GM19438 (cell line): ENCODE measurements at regions not wholly inside any gene's neighbourhood (a gene's known extent, or its start where the extent isn't known, plus 50 kb on each side); places are given as distances from the start of the nearest gene placed in this dataset.

ENCODE experiments used
- ATAC-seq: cut with Tn5 transposase; IDR thresholded peaks from one replicate; pipeline ENCODE4 v1.9.1; 2021; ENCODE audit warnings: low read depth; ENCODE audit not compliant: unreplicated experiment

DNA sequence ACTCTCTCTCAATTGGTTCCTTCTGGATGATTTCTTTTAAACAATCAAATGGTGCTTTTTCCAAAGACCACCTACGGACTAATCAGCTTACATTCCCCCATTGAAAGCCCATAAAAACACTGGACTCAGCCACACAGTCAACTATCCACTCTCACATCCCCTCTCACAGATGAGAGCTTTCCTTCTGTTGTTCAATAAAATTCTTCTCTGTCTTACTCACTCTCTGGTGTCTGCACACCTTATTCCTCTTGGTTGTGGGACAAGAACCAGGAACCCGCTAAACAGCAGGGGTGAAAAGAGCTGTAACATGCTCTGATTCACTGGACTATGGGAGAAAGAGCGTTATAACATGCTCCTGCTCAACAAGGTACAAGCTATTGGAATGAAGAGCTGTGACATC is 2896.2 kb downstream of the PCDH9 start:
- no peak for ATAC-seq

DNA sequence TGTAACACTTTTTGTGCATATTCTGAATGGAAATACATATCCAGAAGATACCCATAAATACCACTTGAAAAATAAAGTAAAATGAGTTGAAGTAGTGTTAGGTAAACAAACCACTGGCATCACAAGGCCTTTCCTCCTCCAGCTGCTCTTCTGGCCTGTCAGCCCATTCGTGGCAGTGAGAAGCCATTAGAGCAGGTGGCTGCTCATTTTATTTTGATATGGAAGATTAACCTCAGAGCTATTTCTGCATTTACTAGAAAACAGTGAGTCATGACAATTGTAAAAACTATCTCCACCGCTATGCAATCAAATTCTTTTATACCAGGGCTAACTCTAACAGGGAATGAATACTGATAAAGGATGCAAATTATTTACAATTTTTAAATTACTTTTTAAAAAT is 2898.1 kb downstream of the PCDH9 start:
- ATAC-seq, result no peak

DNA sequence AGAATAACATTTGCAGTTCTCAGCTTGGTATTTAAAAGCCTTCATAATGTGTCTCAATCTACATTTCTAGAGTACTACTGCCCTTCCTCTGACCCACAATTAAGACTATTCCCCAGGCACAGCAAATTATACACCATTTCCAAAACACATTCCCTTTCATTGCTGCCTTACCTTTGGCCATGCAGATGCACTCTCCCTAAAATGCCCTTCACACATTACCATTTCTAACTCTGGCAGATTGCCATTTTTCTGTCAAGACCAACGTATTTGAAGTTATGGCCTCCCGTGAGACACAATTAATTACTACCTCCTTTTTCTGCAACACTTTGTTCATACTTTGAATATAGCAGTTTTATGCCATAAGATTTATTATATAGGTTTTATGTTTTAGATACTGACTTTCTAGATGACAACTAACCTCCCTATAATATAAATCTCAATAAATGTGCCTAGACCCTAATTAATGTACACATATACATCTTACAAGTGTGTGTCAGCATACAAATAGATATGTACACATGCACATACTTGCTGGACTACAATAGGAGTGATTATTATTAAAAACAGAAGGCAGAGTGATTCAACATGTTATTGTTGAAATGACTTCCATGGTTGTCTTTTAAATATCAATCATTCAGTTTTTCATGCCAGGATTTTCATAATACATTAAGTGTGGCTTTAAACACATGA is 2902.5 kb downstream of the PCDH9 start:
- ATAC-seq, result no peak

DNA sequence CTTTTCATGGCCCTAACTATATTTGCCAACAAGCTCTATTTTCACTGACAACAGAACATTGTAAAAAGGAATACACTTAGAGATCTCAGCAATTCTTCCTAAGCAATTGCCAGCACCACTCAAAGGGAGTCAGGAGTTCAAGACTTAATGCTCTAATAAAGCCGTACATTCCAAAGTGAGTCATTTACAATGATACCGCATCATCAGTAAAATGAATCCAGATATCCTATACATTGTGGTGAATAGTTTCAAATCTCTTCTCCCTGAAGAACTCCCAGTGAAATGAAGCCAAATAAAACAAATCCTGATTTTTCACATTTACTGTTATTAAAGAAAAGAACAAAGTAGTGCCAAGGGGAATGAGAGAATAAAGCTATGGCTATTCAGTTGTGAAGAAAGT is 2898.7 kb upstream of the PCDH20 start:
- ATAC-seq, result no peak

DNA sequence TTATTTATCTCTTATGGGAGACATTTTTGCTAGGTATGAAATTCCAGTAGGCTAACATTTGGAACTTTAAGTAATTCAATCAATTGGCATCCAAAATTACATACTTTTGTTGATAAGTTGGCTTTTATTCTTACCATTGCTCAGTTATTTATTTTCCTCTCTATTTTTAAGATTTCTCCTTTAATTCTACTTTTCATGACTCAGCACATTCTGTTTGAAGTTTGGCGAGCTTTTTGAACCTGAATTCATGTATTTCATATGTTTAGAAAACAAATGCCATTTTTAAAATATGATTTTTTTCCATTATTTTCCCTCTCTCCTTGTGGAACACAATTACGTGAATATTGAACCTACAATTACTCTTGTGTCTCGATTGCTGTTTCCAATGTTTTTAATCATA is 2896.3 kb upstream of the PCDH20 start:
- ATAC-seq, result no peak

DNA sequence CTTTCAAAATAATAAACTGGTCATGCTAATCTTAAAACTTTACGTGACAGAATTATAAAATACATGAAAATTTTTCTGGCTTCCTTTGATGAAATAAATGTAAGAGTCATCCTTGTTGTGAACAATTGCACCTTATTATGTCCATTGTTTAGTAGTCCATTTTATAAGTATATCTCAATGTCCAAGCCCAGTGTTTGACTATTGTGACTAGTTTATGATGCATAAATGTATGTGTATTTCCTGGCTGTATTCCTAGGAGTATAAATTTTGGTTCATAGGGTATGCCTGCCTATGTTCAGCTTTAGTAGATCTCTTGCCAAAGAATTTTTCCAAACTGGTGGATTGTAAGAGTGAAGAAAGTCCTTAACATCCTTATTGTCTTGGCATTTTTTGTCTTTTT is 2895.5 kb upstream of the PCDH20 start:
- ATAC-seq, result no peak

DNA sequence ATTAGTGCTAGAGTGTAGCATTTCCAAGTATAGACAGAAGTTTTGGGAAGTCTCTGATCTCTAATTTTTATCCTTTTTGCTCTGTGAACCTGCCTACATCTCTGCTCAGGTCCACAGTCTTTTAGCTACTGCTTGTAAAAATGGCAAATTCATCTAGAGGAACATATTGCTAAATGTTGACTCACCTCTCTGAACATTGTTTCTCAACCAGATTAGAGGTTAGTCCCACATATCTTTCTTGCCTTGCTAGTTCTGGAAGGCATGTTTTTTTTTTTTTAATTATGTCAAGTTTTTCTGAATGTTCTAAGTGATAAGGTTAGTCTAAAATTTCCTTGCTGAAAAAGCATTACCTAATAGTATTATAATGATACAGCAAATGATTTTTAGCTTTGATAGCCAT is 2889.6 kb upstream of the PCDH20 start:
- no peak for ATAC-seq

DNA sequence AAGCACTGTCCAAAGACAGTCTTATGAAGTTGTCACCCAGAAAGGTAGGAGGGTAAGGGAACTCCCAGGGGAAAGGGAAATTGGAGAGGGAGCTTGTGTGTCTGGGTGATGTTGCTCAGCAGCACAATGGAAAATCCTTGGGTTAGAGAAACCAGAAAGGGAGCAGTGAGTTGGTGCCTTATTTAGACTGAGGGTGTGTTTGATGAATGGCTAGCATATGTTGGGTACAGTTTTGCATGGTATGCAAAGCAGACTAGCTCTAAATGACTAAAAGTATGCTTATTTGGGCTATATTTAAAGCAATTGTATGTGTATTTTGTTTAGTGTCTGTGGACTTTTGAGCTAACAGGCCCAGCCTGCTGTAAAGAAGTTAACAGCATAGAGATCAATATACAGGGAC is 2884.6 kb upstream of the PCDH20 start:
- no peak for ATAC-seq

DNA sequence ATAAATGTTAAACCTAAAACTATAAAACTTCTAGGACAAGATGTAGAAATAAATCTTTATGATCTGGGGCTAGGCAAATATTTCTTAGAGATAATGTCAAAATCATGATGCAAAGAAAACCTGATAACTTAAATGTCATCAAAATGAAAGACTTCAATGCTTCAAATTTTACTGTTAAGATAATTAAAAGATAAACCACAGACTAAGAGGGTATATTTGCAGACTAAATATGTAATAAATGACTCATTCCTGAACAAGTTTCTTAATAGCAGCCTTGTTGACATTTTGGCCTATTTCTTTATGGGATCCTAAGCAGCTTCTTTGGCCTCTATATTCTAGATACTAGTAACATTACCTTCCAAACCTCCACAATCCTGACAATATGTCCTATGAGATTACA is 2878.3 kb upstream of the PCDH20 start:
- ATAC-seq, result no peak

DNA sequence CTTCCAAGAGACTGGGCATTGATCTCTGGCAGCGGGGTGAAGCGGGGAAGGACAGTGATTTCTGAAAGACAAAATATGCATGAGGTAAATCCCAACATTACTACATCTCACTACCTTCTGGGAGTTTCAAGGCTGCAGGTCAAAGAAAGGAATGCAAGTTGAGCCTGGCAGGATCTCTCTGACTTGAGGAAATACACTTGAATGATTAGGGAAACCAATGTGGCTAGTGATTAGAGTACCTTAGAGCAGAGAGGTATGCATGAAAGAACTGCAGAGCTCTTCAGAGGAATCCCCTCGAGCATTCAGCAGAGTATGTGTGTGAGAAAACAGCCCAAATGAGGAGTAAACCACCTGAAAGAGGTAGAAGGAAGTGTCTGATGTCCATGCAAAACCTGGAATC is 2874.1 kb upstream of the PCDH20 start:
- ATAC-seq, result no peak

DNA sequence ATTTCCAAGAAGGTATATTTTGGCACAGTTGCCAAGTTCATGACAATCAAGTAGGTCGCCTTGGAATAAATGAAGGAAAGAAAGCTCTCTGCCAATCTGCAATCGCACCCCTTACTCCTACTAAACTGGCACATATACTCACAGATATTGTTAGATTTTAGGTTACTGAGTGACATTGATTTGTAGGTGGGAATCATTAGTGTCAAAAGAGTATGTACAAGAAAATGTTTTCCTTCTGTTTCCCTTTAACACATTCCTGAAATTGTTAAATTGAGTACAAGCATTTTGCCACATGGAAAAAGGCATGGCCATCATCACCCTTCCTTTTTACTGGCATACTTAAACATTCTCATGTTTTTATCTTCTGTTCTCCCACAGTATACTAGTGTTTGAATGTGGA is 2868.3 kb upstream of the PCDH20 start:
- ATAC-seq, result no peak

DNA sequence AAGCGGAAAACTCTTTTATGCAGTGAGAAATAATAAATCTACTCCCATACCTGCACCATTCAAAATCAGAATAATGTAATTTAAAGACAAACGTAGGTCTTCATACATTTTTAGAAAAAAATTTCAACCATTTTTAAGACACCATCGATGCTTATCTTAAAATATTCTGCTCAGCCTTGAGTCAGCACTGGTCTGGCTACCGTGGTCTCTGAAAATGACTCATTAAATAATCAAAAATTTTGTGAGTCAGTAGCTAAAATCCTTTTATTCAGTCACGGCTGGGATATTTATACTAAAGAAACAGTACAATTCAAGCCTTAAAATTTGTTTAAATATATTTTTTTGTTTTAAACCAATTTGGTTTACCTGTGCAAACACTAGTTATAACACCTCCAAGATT is 2862.8 kb upstream of the PCDH20 start:
- ATAC-seq, result no peak

DNA sequence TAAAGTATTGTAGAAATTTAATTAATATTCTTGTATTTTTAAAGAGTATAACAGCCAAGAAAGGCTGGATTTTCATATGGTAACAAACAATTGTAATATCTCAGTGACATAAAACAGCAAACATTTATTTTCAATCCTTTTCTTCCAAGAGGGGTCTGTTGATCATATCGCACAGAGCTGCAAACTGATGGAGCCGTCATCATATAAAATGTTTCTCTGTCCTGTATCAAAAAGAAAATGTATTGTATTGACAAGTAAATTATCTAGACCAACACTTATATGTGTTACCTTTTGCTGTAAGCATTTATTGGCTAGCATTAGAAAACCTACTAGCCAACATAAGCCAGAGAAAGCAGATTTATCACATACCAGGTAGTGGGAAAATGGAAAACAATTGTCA is 2861.4 kb upstream of the PCDH20 start:
- ATAC-seq, result no peak

DNA sequence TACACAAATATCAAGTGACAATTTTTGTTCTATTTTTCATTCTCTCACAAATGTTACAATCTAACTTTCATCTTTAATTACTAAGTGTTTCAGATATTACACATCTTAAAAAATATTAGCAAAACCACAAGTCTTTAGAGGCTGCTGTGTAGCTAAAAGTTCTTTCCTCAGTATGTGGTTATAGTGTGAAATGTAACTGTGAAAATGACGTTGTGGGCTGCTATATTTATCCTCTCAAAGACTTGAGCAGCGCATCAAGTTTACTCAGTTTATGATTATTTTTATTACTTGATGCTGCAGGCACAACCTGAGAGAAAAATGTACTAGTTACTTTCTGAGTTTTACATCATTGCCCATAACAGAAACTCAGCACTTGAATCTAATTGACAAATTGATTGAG is 2860.6 kb upstream of the PCDH20 start:
- no peak for ATAC-seq

DNA sequence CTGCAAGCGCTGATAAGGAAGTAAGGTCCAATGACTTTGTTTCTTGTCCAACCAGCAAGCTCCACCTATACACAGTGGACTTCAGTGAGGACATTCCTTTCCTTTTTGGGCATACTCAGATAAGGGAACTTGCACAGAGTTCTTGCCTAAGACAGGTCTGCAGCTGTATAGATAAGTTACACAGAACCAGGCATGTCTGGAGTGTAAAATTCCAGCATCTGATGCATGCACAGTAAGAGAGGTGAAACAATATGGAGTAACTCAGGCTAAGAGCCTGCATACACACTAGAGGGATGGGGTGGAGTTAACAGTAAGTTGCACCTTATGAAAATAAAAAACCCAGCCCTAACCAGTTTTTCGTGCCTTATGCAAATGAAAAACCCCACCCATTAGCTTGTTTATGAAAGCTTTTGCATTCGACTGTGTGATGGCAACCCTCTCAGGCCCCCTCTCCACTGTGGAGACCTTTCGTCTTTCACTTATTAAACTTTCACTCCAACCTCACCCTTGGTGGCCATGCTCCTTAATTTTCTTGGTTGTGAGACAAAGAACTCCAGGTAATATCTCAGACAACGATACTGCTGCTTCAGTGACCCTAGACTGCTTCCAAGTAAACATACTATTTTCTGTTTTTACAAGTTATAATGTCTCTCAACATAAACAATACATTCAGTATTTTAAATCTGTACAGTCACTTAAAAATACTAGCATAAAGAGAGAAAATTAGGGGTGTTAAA is 2859.0 kb upstream of the PCDH20 start:
- ATAC-seq, result no peak

DNA sequence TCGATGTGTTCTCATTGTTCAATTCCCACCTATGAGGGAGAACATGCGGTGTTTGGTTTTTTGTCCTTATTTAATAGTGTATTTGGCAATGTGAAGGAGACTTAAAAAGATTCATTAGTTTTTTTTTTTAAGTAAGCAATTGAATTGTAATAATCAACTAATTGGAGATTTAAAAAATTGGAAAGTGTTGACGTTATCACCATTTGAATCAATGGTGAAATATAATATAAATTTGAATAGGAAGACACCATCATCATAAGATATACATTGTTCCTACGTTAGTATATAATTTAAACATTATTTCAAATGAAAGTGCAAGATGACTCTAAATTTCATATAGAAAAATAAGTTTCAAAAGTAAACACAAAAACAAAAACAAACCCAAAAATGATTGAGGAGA is 2858.1 kb upstream of the PCDH20 start:
- no peak for ATAC-seq

DNA sequence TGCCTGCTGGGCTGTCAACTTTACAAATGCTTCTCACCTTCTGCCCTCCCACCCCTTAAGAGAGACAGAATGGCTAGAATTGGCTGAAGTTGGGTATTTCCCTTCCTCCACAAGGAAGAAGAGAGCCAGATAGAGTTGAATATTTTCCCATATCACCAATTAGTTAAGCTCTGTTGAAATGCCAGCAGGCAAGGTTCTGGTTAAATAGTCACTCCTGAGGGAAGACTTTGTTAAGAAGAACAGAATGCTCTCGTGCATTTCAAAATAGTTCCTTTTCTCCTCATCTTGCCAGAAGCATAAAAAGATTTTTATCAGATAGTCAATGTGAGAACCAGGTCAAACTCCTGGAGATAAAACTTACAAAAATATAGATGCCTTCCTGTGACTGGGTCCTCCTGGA is 2857.0 kb upstream of the PCDH20 start:
- ATAC-seq, result no peak

DNA sequence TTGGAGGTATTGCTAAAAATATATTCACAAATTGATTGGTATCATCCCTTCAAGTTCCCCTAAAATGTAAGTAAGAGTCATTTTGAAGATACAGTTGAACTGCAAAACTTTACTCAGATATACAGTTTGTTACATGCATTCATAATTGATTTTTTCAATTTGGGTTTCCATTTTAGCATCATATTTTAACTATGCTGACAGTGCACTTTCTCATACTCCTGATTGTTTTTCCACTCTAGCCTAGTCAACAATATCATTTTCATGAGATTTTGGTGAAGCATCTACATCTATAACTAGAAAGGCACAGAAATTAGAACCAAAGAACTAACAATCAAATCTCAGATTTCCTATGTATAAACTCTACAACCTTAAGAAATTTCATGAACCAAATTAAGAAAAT is 2850.4 kb upstream of the PCDH20 start:
- no peak for ATAC-seq

DNA sequence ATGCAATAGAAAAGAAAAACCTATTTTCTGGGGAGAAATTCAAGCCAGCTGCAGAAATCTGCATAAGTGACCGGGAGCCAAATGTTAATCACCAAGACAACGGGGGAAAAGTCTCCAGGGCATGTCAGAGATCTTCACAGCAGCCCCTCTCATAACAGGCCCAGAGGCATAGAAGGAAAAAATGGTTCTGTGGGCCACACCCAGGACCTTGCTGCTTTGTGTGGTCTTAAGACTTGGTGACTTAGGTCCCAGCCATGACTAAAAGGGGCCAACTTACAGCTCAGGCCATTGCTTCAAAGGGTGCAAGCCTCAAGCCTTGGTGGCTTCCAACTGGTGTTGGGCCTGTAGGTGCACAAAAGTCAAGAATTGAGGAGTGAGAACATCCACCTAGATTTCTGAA is 2847.6 kb upstream of the PCDH20 start:
- no peak for ATAC-seq

DNA sequence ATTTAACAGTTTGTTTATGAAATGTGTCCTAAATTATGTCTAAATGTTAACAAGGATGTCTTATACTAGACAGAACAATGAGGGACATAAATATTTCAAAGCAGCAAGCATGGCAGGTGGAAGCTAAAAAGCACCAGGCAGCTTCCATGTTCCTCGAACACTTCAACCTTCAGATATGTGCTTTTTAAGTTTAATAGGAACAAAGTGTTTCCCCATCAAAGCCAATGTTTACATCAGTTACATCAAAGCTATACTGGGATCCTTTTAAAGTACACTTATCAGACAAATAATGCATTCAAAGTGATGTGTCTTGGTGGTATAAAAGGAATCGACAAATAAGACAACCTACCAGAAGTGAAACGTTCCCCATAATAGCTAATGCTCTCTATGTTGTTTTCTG is 2841.1 kb upstream of the PCDH20 start:
- ATAC-seq, result no peak

DNA sequence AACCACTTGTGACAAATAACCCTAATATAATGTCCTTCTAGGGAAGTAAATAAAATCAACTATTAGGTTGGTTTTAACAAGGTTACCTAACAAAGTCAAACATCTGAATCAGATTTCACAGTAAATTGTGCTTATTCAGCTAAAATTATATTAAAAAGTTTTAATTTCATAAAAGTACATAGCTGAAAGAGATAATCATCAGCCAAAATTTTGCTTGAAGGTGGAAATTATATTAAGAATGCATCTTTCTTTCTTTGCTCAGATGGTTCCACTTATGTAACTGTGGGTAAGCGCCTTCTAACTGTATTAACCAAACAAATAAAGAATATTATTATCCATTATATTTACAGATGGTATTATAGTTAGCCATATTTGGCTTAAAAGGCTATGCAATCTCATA is 2840.3 kb upstream of the PCDH20 start:
- no peak for ATAC-seq

DNA sequence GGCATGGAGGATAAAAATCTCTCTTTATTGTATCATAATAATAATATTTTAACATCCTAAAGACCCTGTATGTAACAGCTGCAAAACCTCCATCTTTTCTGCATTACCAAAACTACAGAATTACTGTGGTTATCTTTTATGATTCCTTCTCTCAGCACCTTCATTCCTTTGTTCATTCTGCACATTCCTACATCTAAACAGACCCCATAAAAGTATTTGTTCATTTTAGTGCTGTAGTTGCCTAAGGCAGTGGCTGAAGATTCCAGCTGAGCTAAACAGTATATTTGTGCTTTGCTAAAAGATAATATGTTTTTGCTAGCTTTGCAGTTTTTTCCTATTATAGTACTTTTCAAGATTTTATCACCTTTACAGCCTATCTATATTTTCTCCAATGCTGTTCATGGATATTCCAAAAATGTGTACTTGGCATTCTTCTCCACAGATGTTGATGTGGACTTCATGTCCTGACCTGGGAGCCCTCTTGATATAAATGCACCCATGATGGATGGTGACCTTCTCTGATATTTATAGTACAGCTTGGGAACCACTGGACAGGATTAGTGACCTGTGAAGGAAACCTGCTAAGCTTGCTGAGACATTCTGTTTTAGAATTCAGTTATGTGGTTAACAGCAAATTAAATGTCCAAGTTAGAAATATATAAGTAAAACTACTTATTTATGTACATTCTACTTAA is 2832.9 kb upstream of the PCDH20 start:
- no peak for ATAC-seq
